GM19455 (cell line): ENCODE measurements at regions not wholly inside any gene's neighbourhood (a gene's known extent, or its start where the extent isn't known, plus 50 kb on each side); places are given as distances from the start of the nearest gene placed in this dataset.

ENCODE experiments used
- ATAC-seq: cut with Tn5 transposase; IDR thresholded peaks from one replicate; pipeline ENCODE4 v1.9.1; 2021; ENCODE audit not compliant: unreplicated experiment

DNA sequence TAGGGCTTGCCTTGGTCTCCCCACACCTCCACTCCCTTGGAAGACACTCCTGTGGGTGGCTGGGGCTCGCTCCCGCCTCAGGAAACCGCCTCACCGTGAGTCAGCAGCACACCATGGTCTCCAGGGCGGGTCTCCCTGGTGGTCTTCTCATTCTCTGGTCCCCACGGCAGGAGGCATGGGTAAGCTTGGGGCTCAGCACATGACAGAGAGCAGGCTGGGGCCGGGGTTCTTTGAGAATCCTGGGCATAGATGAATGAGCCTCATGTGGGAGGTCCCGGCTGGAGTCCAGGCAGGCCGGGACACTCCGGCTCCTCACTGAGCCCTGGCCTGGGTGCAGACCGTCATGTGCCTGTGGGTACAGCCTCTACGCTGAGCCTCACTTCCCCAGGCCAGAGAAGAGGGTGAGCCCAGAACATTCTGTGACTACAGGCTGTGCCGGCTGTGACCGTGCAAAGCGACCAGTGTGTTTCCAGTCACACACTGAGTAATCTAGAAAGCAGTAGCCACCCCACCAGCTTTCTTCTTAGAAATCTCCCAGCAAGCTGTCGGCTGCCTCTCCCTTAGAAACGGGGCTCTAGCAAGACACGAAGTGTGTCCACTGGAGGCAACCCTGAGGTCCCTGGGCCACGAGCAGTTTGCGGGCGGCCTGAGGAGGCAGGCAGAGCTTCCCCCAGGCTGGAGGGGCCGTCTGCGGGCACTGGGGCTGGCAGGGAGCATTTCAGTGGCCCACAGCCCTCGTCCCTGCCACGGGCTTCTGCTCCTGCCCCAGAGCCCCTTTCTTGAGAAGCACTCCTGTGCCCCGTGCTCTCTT lies 93.1 kb downstream of the RHOB start:
- no peak for ATAC-seq

DNA sequence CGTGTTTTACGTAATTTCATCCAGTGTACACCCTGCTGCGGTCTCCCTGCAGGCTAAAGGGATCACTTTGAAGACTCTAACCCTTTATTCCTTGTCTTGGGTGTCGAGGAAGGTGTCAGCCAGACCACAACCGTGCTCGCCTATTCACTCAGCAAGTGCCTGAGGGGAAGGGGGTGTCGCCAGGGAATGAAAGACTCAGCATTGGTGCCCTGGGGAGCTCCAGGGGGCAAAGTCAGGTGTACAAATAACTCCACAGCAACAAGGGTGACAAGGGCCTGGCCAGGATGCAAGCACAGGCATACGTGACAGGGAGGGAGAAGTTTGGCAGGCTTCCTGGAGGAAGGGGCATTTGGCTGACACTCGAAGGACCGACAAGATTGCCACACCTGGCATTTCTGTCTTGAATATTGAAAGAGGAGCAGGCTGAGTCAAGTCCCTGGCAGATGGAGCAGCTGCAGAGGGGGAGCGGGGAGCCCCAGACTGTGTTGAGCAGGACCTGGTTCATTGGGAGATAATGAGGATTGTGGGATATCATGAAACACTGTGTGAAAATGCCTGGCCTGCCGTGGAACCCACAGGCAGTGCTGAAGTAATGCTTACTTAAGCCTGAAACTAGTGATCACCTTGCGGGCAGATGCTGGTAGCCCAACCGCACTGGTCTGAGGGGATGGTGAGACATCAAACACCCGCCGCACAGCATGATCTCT lies 93.9 kb downstream of the RHOB start:
- ATAC-seq = no peak

DNA sequence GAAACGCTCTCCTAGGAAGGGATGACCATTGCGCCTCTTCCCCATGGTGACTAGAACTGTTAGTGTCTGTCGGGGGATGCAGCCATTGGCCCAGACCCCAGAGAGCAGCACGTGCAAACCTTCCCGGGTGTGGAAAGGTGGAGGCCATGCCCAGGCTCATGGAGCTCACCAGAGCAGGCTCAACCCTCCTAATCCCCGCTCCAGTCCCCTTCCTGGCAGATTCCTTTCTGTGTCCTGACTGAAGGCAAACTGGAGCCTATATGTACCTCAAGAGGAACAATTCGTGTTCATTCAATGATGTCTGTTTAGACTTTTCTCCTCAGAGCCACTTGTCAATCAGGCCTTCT lies 94.4 kb downstream of the RHOB start:
- ATAC-seq = no peak

DNA sequence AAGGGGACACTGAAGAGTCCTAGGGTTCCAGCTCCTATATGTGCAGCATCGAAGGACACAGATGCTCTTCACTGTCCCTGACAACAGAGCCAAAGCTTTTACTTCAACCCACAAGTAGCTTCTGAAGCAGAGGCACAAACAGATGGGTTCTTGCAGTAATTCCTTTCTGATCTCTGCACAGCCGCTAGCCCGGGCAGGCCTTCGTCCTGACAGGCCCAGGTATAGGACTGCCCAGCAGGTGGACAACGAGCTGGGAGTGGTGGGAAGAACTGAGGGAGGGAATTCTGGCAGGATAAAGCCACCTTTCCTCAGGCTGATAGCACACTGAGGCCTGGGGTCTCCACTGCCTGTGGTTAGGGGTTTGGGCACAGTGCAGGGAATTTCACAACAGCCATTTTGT lies 94.8 kb downstream of the RHOB start:
- no peak for ATAC-seq

DNA sequence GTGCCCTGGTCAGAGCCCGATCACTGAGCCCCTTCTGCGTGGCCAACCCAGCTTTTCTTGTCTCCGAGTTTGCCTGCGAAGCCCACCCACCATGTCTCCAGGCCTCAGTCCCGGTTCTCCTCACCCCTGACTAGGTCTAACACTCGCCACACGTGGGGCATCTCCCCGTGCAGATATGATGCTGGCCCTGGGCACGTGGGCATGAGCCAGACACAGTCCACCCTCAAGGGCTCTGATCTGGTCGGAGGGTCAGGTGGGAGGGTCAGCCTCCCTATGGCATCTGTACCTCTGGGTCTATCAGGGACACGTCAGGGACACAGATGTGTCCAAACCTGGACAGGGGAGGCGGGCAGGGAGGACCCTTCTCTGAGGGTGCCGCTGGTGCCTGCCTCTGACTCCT lies 95.4 kb downstream of the RHOB start:
- no peak for ATAC-seq

DNA sequence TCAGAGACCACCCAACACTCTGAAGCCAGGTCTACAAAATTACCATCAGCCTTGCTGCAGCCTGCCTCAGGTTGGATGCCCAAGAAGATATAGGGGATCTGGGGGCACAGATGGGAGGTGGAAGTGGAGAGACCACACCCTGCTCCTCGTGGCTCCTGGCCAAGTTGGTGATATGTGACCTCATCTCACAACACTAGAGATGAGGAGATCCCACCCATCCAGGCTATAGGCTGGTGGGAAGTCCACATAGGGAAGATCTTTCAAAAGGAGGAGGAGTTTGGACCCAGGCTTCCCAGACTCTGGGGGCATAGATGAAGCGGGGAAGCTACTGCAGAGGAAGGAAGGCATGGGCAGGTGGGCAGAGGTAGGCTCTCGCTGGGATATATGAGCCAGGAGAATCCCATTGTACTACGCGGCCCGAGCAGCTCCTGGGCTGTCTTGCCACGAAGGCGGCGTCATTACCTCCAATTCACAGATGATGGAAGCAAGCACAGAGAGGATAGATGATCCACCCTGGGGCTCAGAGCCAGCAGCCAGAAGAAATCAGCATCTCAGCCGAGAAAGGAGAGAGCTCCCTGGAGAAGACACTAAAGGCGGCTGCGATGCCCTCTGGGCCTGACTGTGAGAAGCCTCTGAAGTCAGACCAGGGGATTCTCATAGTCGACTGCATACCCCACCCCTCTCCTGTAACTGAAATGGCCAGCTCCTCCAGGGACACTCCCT lies 96.0 kb downstream of the RHOB start:
- ATAC-seq = no peak

DNA sequence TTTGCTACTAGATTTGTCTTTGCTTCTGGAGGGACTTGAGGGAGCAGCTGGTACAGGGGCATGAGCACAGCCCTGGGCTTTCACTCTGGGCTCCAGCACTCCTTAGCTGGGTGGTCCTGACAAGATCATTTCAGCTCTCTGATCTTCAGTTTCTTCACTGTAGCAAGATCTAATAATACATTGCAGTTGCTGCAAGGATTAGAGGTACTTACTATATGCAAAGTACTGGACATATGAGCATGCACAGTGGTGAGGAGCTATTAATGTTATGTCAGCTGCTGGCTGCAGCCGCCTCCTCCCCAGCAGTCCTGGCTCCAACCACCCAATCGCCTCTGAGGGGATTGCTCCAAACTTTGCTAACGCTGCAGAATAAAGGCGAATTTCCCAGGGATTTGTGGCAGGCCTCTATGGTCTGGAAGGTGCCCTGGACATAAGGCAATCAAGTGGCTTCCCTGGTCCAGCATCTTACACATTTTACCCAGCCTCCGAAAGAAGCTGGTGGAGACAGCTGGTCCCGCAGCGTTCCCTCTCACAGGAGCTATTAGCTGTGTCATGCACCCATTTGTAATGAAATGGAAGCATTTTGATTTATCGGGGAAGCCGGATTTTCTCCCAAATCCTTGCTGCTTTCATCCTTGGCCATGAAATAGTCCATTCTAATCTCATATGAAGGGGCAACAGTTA lies 96.7 kb downstream of the RHOB start:
- ATAC-seq = no peak

DNA sequence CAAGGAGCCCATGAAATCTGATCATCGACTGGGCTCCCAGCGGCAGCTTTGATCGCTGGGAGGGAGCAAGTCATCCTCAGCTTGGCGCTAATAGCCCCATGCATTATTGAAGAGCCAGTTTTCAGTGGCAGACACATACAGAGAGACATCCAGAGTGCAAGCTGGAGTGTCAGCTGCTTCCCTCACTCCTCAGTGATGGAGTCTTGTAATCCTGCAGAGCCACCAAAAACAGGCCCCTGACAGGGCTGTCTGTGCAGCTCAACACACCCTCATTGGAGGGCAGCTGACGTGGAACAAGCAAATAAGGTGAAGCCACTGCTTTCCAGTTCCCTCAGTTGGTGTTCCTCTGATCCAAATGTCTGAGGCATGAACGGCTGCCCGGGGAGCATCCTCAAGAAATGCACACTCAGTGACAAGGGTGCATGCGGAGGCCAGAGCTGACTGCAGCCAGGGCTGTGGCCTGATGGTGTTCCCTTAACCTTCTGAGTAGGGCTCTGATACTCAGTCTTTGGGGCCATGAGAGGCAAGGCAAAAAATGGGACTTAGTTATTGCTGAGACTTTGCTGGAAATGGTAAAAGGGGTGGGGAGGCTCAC lies 97.4 kb downstream of the RHOB start:
- ATAC-seq = no peak

DNA sequence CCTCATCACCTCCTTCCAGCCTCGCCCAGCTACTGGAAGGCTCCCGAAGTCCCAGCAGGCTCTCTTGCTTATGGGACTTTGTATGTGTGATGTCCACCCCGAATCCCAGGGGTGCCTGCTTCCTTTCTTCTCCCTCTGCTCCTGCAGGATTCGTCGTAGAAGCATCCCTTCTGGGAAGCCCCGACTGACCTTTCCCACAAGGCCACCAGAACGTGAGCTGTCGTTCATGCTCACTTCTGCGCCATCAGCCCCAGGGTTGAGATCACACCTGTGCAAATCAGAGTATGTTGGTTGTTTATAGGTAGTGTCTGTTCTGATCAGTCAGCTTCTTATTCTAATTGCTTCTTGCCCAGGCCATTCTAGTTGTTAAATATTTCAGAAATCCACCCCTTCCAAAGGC lies 101.8 kb downstream of the HS1BP3 start:
- no peak for ATAC-seq

DNA sequence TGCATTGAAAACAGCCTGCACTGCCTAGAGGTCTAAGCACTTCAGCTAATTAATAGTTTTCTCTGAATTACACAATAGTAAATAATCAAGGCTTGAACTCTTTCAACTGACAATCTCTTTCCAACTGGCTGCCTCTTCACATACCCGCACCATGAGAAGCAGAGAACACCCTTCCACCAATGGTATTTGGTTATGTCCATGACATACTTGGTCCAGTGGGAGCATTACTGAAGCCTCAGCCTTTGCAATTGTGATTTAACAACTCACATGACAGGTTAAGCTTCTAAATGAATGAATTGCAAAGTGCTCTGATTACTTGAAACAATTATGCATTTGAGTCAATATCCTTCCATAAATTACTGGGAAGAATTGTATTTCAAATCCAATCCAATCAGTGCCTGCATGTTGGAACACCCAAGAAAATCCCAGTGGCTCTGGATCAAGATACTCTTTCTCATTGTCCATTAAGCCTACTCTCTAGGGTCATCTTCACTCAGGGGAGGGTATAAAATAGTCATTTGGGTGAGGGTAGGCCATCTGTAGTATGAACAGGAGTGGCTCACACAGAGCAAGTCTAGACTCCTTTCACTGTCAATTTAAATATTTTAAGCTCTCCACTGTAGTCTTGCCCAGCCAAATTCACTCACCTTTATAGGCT lies 101.1 kb downstream of the HS1BP3 start:
- ATAC-seq = no peak

DNA sequence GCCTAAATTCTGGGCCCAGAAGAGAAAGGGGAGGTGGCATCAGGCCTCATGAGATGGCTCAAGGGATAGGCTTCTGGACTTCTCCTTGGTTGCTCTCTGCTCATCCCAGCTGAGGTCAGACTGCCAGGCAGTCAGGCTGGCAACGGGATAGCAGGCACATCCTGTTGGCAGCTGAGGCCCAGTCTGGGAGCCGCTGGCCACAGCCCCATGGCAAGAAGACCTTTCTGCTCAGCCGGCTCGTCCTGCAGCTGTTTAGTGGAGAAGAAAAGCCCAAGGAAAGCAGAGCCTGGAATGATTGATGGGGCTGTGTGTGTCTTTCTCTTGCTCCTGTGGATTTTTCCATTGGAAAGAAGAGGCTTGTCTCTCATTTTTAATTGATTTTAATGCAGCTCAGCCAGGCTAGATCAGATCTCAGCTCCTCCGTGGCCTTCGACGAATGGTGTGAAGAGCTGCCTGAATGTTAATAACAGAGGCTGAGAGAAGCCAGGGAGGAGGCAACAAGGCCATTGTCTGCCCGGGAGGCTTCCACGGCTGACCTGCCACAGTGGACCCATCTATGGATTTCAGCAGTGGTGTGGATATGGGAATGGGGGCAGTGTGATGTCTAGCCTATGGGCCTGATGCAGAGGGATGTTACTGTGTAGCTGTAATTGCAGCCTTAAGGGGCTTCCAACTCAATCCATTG lies 99.5 kb downstream of the HS1BP3 start:
- no peak for ATAC-seq

DNA sequence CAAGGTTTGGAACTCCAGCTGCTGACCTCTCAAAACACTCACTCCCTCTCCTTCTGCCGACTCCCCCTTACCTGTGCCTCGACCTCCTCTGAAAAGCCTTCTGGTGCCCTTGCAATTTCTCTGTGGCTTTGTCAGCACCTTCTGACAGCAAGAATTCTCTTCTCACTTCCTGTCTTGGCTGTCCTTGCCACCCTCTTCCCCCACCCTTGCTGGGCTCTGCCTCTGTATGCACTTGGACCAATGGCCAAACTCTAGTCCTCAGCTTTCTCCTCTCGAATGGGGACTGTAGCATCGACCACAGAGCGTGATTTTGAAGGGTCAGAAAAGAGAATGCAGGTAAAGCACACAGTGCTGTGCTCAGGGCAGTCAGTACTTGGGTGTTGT lies 99.0 kb downstream of the HS1BP3 start:
- ATAC-seq = no peak

DNA sequence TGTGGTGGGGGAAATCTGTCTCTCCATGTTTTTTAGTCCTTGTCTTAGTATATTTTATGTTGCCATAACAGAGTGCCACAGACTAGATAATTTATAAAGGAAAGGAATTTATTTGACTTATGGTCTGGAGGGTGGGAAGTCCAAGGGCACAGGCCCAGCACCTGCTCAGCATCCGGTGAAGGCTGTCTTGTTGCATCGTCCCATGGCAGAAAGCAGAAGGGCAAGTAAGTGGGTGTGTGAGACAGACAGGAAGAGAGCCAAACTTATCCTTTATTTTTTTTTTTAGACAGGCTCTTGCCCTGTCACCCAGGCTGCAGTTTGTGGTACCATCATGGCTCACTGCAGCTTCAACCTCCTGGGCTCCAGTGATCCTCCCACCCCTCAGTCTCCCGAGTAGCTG lies 98.1 kb downstream of the HS1BP3 start:
- ATAC-seq = no peak

DNA sequence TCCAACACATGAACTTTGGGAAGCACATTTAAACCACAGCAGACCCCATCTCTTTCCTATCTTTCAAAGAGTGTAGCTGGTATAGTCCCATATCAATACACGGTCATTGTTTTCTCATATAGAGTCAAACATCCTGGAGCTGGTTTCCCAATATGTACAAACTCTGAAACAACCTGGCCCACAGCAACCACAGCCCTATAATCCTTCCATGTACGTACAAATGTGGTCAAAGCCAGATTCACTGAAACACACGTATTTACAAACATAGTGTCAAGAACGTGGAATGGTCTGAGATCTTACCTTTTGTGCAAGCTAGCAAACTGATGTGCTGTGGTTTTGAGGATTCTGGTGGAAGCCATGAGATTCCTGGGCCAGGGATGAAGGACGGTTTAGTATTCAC lies 97.3 kb downstream of the HS1BP3 start:
- no peak for ATAC-seq

DNA sequence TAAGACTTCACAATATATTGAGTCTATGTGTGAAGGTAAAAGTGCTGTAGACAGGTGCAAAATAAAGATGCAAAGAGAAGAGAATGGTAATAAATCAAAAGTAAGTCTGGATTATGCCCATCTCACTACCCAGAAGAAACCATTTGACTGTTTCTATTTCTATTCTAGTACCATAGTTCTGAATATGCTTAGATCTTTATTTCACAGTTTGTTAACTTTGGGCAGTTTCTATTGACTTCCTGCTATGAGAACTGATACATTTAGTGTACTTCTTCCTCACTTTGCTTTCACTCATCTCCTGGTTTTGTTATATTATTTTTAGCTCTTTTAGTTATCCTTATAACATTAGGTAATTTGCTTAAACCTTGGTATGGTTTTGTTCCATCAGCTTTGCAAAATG lies 94.9 kb downstream of the HS1BP3 start:
- no peak for ATAC-seq

DNA sequence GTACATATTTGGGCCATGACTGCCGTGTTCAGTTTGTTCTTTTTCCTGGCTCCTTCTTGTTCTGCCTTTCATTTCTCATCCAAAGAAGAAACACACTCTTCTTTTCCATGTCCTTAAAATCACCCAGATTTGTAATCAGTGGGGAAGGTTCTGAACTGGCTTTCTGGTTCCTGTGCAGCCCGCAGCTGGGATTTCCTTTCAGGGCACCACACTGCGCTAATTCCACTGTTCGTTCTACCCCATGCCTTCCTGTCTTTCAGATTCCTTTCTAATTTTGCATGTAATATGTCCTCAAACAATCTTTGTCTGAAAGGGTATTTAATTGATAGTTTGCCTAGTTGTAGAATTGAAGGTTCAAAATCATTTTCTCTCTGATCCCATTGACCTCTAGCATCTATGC lies 94.1 kb downstream of the HS1BP3 start:
- no peak for ATAC-seq

DNA sequence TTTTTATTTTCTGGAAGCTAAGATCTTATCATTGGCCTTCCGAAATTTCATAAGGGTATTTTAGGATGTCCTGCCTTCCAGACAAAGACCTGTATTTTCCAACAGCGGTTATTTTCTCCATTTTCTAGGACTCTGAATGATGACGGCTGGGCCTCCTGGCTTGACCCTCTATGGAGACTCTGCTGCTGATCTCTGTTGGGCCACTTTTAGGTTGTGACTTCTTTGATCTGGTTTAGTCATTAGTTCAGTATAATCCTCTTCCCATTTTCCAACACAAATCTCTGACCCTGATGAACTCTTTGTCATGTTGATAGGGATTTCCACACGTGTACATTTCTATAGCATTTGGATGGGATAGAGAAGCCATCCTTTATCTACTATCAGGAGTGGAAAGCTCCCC lies 93.7 kb downstream of the HS1BP3 start:
- no peak for ATAC-seq

DNA sequence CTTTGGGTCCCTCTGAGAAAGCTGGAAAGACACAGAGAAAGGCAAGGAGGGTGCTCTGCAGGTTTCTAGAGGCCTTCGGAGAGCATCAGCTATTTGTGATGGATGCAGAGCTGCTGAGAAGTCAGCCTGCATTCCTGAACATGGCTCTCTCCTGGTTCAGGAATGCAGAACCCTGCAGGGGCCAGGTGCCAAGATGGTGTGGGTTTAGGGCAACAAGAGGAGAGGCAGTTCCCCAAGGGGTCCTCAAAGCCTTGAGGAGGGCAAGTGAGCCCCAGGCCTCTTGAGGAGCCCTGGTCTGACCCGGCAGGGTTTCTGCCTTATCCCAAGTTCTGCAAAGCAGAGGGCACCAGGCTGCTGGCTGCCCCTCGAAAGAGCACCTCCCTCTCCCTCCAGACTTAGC lies 93.3 kb downstream of the HS1BP3 start:
- ATAC-seq = no peak

DNA sequence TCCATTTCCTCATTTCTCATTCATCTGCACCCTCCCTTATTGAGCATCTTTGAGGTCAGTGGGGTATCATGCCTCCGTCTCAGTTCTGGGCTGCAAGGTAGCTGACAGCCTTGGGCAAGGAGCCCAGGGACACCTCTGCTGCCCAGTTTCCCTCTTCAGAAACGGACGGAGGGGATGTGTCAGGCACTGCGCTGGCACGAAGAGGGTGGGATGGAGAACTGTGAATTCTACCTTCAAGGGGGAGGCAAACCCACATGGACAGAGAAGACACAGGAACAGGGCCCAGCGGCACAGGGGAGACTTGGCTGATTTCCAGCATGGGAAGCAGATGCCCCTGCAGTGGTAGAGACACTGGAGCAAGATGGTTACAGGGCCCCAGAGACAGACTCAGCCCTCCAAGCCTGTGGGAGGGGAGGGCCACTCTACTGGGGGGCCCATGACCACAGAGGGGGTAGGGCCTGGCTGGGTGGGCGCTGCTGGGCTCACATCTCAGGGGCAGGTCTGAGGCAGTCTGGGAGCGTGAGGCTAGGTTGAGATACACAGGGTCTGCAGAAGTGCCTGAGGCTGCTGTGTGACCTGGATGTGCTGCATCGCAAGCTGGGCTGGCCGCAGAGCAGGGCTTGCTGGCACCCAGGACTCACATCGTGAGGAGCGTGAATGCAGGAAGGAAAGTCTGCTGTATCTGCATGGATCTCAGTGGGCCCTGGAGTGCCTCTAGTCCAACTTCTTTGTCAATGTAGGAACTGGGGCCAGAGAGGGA lies 92.3 kb downstream of the HS1BP3 start:
- no peak for ATAC-seq
